ENCODE measurements at regions not wholly inside any gene's neighbourhood (a gene's known extent, or its start where the extent isn't known, plus 50 kb on each side); places are given as distances from the start of the nearest gene placed in this dataset.

DNA sequence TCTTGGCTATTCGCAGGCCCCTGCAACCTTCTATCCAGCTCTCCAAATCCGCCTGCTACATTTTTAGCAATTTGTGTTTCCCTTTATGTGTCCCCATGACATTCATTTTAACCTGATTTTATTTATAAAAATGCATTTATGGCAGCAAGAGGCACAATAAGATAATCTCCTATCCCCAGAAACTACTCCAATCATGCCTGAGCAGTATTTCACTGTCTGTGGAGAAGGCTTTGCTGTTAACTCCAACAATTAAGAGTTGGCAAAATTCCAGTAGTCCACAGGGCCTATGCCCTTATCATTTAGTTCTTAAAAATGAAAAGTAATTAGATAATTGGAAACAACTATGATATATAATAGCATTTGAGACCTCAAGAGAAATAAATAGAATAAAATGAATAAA is 462.4 kb downstream of the TRHDE start:
- TF ChIP-seq CTCF (IDR thresholded peaks at IDR 0.05) (no peak), EZH2 (IDR thresholded peaks at IDR 0.05; ENCODE audit: borderline replicate concordance, insufficient read depth, low read depth, low read length, poor library complexity, severe bottlenecking) (no peak)
- Histone ChIP-seq H3K4me3 (ENCODE audit: control extremely low read depth in 1 of 5, extremely low read depth in 1 of 5, insufficient read depth in 1 of 5, low read depth in 2 of 5, low read length in 4 of 5) (no peak overlapping the region), H3K27me3 (replicated peaks in 1 of 4; ENCODE audit: control extremely low read depth in 1 of 4, control insufficient read depth in 3 of 4, insufficient read depth in 4 of 4, low read length in 3 of 4) (no peaks in the 10 kb centered on the region), H3K4me2 (replicated peaks; ENCODE audit: low read depth, low read length, poor library complexity, severe bottlenecking) (no peak overlapping the region), H4K20me1 (ENCODE audit: control insufficient read depth, insufficient read depth, low read length, poor library complexity, severe bottlenecking) (no peaks in the 10 kb centered on the region), H3K4me1 (ENCODE audit: control insufficient read depth in 2 of 2, insufficient read depth in 2 of 2, low read length in 2 of 2) (no peaks in the 10 kb centered on the region), H3K9me3 (ENCODE audit: control extremely low read depth in 1 of 3, control insufficient read depth in 2 of 3, insufficient read depth in 1 of 3, low read length in 2 of 3) (no peaks in the 10 kb centered on the region), H2AFZ (ENCODE audit: insufficient read depth, low read depth, low read length, poor library complexity, severe bottlenecking) (no peak overlapping the region), H3K36me3 (replicated peaks in 1 of 2; ENCODE audit: control extremely low read depth in 1 of 2, control insufficient read depth in 1 of 2, extremely low read depth in 1 of 2, insufficient read depth in 2 of 2, low read length in 1 of 2) (no peaks in the 10 kb centered on the region), H3K27ac (ENCODE audit: low read length in 2 of 2) (no peak overlapping the region), H3K79me2 (ENCODE audit: control insufficient read depth, insufficient read depth, low read length) (no peaks in the 10 kb centered on the region), H3K9ac (ENCODE audit: low read length) (no peak overlapping the region)
- DNase-seq, result no peak
- Mint-ChIP-seq H3K27ac (no peak overlapping the region), H3K27me3 (no peaks in the 10 kb centered on the region), H3K4me3 (no peak overlapping the region), H3K9me3 (ENCODE audit: insufficient read depth) (no peaks in the 10 kb centered on the region), H3K4me1 (no peaks in the 10 kb centered on the region)
- intact Hi-C loops (cut with micrococcal nuclease), result no loop called here
- no peak for ATAC-seq (ENCODE audit: low read depth)
- WGBS (ENCODE audit: insufficient coverage), result 92% methylated on average over 2 of the region's 2 CpGs
- POLR2A ChIA-PET, result no interaction called here
- CTCF ChIA-PET, result no interaction called here

- Histone ChIP-seq H4K20me1 (ENCODE audit: control insufficient read depth, insufficient read depth, low read length, poor library complexity, severe bottlenecking) (no peaks in the 10 kb centered on the region), H3K79me2 (ENCODE audit: control insufficient read depth, insufficient read depth, low read length) (no peaks in the 10 kb centered on the region), H3K4me1 (ENCODE audit: control insufficient read depth in 2 of 2, insufficient read depth in 2 of 2, low read length in 2 of 2) (no peaks in the 10 kb centered on the region), H3K27ac (ENCODE audit: low read length in 2 of 2) (no peak overlapping the region), H2AFZ (ENCODE audit: insufficient read depth, low read depth, low read length, poor library complexity, severe bottlenecking) (no peak overlapping the region), H3K27me3 (replicated peaks in 1 of 4; ENCODE audit: control extremely low read depth in 1 of 4, control insufficient read depth in 3 of 4, insufficient read depth in 4 of 4, low read length in 3 of 4) (no peaks in the 10 kb centered on the region), H3K4me2 (replicated peaks; ENCODE audit: low read depth, low read length, poor library complexity, severe bottlenecking) (no peak overlapping the region), H3K9ac (ENCODE audit: low read length) (no peak overlapping the region), H3K9me3 (ENCODE audit: control extremely low read depth in 1 of 3, control insufficient read depth in 2 of 3, insufficient read depth in 1 of 3, low read length in 2 of 3) (peaks cover 0 to 9% (median 7%) of the 10 kb centered on the region in 3 donors), H3K4me3 (ENCODE audit: control extremely low read depth in 1 of 5, extremely low read depth in 1 of 5, insufficient read depth in 1 of 5, low read depth in 2 of 5, low read length in 4 of 5) (no peak overlapping the region), H3K36me3 (replicated peaks in 1 of 2; ENCODE audit: control extremely low read depth in 1 of 2, control insufficient read depth in 1 of 2, extremely low read depth in 1 of 2, insufficient read depth in 2 of 2, low read length in 1 of 2) (no peaks in the 10 kb centered on the region)
- no peaks in the 10 kb centered on the region for H3K27me3 Mint-ChIP-seq
- ChIA-PET POLR2A (no interaction called here), CTCF (no interaction called here)
- no peaks in the 10 kb centered on the region for H3K4me1 Mint-ChIP-seq
- peaks cover 6% of the 10 kb centered on the region for H3K9me3 Mint-ChIP-seq (ENCODE audit: insufficient read depth)
- ATAC-seq (ENCODE audit: low read depth) (no peak), DNase-seq (no peak)
- H3K4me3 Mint-ChIP-seq, result no peak overlapping the region
- WGBS (ENCODE audit: insufficient coverage), result no CpG with 5 or more reads among the region's 2 CpGs
- H3K27ac Mint-ChIP-seq, result no peak overlapping the region
- TF ChIP-seq EZH2 (IDR thresholded peaks at IDR 0.05; ENCODE audit: borderline replicate concordance, insufficient read depth, low read depth, low read length, poor library complexity, severe bottlenecking), result no peak
- no peak for TF ChIP-seq CTCF (IDR thresholded peaks at IDR 0.05)
- intact Hi-C loops (cut with micrococcal nuclease), result no loop called here
Observed at GRCh38 chr12:72738811-72739210, 466.6 kb downstream of the TRHDE start.

Measured in B cell (primary cell).